CD4-positive, alpha-beta T cell (primary cell): ENCODE measurements at regions not wholly inside any gene's neighbourhood (a gene's known extent, or its start where the extent isn't known, plus 50 kb on each side); places are given as distances from the start of the nearest gene placed in this dataset.

Experiments used
- ATAC-seq: fragments of 200-7000 bp; cut with Tn5 transposase; one replicate; pipeline ENCODE4 v1.10.0; 2022; ENCODE audit warnings: mild to moderate bottlenecking; ENCODE audit not compliant: poor library complexity
- CTCF ChIA-PET: fragments of 350-600 bp; sonication (Branson Sonifier 250); formaldehyde crosslinking; loops from one replicate; lab custom pipeline; 2021; ENCODE audit warnings: antibody characterized with exemption, inconsistent platforms; lab: Charles Lee
- POLR2A ChIA-PET: fragments of 350-600 bp; sonication (Branson Sonifier 250); formaldehyde crosslinking; loops from one replicate; lab custom pipeline; 2021; ENCODE audit warnings: antibody characterized with exemption, inconsistent platforms; lab: Charles Lee
- DNase-seq, 14 experiments: peaks; one replicate each; pipeline ENCODE4 v3.0.0-alpha.2; 2013 to 2020; ENCODE audit warnings: mixed read lengths in 2 of 14
- H3K27ac ChIP-seq, 2 donors: one replicate each; pipeline versions ENCODE4 v1.5.1 to v1.7.0; 2013; ENCODE audit warnings: low read length in 2 of 2, low read depth in 1 of 2, mild to moderate bottlenecking in 1 of 2
- H3K27me3 ChIP-seq, 2 experiments: 1 replicate in 1 of 2; 2 replicates in 1 of 2; pipeline versions ENCODE4 v1.6.1 to v1.7.0; 2013; ENCODE audit warnings: low read length in 2 of 2, control low read depth in 1 of 2, mild to moderate bottlenecking in 1 of 2, moderate library complexity in 1 of 2; ENCODE audit not compliant: insufficient read depth in 2 of 2, control insufficient read depth in 1 of 2
- H3K36me3 ChIP-seq: one replicate; pipeline ENCODE4 v1.6.1; 2013; ENCODE audit warnings: low read length, control low read depth; ENCODE audit not compliant: insufficient read depth
- H3K4me1 ChIP-seq: one replicate; pipeline ENCODE4 v1.6.1; 2013; ENCODE audit warnings: low read length, control low read depth; ENCODE audit not compliant: insufficient read depth
- H3K4me3 ChIP-seq: one replicate; pipeline ENCODE4 v1.5.1; 2013; ENCODE audit warnings: mild to moderate bottlenecking, low read length, moderate library complexity
- H3K9me3 ChIP-seq, 2 experiments: 1 replicate in 1 of 2; 2 replicates in 1 of 2; pipeline versions ENCODE4 v1.6.1 to v1.7.0; 2013; ENCODE audit warnings: low read length in 2 of 2, mild to moderate bottlenecking in 2 of 2, control low read depth in 1 of 2, moderate library complexity in 1 of 2; ENCODE audit not compliant: control insufficient read depth in 1 of 2, insufficient read depth in 1 of 2
- H3K27ac Mint-ChIP-seq: one replicate; pipeline ENCODE4 v1.8.0; 2020; ENCODE audit warnings: mixed read lengths
- H3K27me3 Mint-ChIP-seq: one replicate; pipeline ENCODE4 v1.8.0; 2021; ENCODE audit warnings: mixed read lengths
- H3K36me3 Mint-ChIP-seq: one replicate; pipeline ENCODE4 v1.8.0; 2021; ENCODE audit warnings: low read depth, mixed read lengths
- H3K4me1 Mint-ChIP-seq: one replicate; pipeline ENCODE4 v1.8.0; 2021; ENCODE audit warnings: low read depth, mixed read lengths
- H3K4me3 Mint-ChIP-seq: one replicate; pipeline ENCODE4 v1.8.0; 2020; ENCODE audit warnings: mild to moderate bottlenecking, mixed read lengths
- H3K9me3 Mint-ChIP-seq: one replicate; pipeline ENCODE4 v1.8.0; 2020; ENCODE audit warnings: mixed read lengths
- intact Hi-C, 2 experiments: fragments of 100-400 bp; cut with DNase I in 1 of 2; cut with micrococcal nuclease in 1 of 2; formaldehyde crosslinking; loops; one replicate each; pipeline versions ENCODE4 v1.15.1 to v1.9.0; 2023 to 2025; cut with DNase I, micrococcal nuclease
- TF ChIP-seq, protein P1 (sequence below): fragments of 200-600 bp; IDR thresholded peaks from one replicate; pipeline ENCODE4 v1.8.0; 2022; ENCODE audit warnings: antibody characterized with exemption, mild to moderate bottlenecking

GRCh38 chr5:39570403-39571027 lies 145.7 kb upstream of the DAB2 start:
- CTCF ChIA-PET: no interaction called here
- peak; percentile 41 for ATAC-seq
- no peak overlapping the region for H3K27ac Mint-ChIP-seq

DNA sequence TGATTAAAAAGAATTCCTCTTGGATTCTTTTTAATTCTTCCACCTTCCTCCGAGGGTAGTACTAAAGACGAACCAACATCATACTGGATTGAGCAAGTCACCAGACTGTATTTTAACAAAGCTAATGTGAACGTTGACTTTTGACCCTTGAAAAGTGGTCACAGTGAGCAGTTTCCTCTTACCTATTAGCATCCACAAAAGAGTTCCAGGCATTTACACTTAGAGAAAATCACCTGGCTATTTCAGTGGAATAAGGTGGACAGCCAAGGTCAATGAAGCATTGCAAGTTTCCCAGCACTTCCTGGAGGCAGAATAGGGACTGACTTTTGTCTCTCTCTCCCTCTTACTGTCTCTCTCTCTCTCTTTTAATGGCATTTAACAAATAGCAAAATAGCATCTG lies 145.1 kb upstream of the DAB2 start:
- no peak for ATAC-seq
- Histone ChIP-seq H3K36me3 (no peaks in the 10 kb centered on the region), H3K9me3 (no peaks in the 10 kb centered on the region), H3K27ac (no peak overlapping the region), H3K4me3 (no peak overlapping the region), H3K27me3 (no peaks in the 10 kb centered on the region), H3K4me1 (no peaks in the 10 kb centered on the region)
- intact Hi-C loops: loop anchor here (1.0 to 2.0 kb wide), 2 partner anchors 1129 kb away; no protein-coding TSS in a partner anchor
- DNase-seq: no peak
- ChIA-PET POLR2A (no interaction called here), CTCF (no interaction called here)
- H3K9me3 Mint-ChIP-seq: no peaks in the 10 kb centered on the region
- H3K4me1 Mint-ChIP-seq: no peaks in the 10 kb centered on the region
- no peaks in the 10 kb centered on the region for H3K36me3 Mint-ChIP-seq
- no peak overlapping the region for H3K27ac Mint-ChIP-seq
- TF ChIP-seq, protein P1, sequence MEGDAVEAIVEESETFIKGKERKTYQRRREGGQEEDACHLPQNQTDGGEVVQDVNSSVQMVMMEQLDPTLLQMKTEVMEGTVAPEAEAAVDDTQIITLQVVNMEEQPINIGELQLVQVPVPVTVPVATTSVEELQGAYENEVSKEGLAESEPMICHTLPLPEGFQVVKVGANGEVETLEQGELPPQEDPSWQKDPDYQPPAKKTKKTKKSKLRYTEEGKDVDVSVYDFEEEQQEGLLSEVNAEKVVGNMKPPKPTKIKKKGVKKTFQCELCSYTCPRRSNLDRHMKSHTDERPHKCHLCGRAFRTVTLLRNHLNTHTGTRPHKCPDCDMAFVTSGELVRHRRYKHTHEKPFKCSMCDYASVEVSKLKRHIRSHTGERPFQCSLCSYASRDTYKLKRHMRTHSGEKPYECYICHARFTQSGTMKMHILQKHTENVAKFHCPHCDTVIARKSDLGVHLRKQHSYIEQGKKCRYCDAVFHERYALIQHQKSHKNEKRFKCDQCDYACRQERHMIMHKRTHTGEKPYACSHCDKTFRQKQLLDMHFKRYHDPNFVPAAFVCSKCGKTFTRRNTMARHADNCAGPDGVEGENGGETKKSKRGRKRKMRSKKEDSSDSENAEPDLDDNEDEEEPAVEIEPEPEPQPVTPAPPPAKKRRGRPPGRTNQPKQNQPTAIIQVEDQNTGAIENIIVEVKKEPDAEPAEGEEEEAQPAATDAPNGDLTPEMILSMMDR: no peak
- H3K27me3 Mint-ChIP-seq: peaks cover 20% of the 10 kb centered on the region
- no peak overlapping the region for H3K4me3 Mint-ChIP-seq

More at GRCh38 chr5:39570403-39571027, 145.7 kb upstream of the DAB2 start:
- Mint-ChIP-seq H3K9me3 (no peaks in the 10 kb centered on the region), H3K4me3 (no peak overlapping the region), H3K4me1 (no peaks in the 10 kb centered on the region), H3K36me3 (no peaks in the 10 kb centered on the region), H3K27me3 (peaks cover 17% of the 10 kb centered on the region)
- TF ChIP-seq, protein P1: peak; percentile 61
- intact Hi-C loops: loop anchor here (1.0 to 2.0 kb wide), 2 partner anchors 1129 to 1130 kb away; no protein-coding TSS in a partner anchor
- POLR2A ChIA-PET: no interaction called here
- no peaks in the 10 kb centered on the region for H3K36me3 ChIP-seq
- no peaks in the 10 kb centered on the region for H3K27me3 ChIP-seq
- H3K9me3 ChIP-seq: no peaks in the 10 kb centered on the region
- no peak overlapping the region for H3K27ac ChIP-seq
- H3K4me1 ChIP-seq: no peaks in the 10 kb centered on the region
- H3K4me3 ChIP-seq: no peak overlapping the region
- peak in 3 of 14 experiments; percentile 30 to 48 (median 40) for DNase-seq

DNA sequence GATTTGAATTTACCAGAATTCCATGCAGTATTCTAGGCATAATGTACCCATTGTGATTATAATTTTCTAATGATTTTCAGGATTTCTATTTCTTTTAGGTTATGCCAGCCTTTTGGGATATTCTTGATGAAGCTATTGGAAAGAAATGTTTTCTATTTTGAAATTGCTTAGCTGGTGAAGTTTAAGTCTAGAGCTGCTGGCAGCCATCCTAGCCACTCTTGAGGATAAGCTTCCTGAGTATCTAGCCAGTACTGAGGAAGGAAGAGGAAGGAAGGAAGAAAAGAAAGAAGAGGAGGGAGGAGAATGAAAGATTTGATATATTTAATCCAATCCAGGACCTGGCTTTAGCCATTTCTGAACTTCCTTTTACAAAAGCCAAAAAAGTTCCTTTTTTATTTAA lies 142.1 kb upstream of the DAB2 start:
- Histone ChIP-seq H3K4me3 (no peak overlapping the region), H3K36me3 (no peaks in the 10 kb centered on the region), H3K27me3 (peaks cover 0 to 3% of the 10 kb centered on the region in 2 experiments), H3K27ac (no peak overlapping the region), H3K9me3 (no peaks in the 10 kb centered on the region), H3K4me1 (no peaks in the 10 kb centered on the region)
- DNase-seq (no peak), ATAC-seq (no peak)
- no peak overlapping the region for H3K27ac Mint-ChIP-seq
- POLR2A ChIA-PET: no interaction called here
- no peaks in the 10 kb centered on the region for H3K36me3 Mint-ChIP-seq
- TF ChIP-seq, protein P1: no peak
- H3K4me1 Mint-ChIP-seq: no peaks in the 10 kb centered on the region
- H3K9me3 Mint-ChIP-seq: no peaks in the 10 kb centered on the region
- H3K4me3 Mint-ChIP-seq: no peak overlapping the region
- intact Hi-C loops: no loop called here
- H3K27me3 Mint-ChIP-seq: peaks cover 11% of the 10 kb centered on the region
- CTCF ChIA-PET: no interaction called here
